Uterus (tissue), 2 donors: ENCODE measurements at regions not wholly inside any gene's neighbourhood (a gene's known extent, or its start where the extent isn't known, plus 50 kb on each side); places are given as distances from the start of the nearest gene placed in this dataset.

Source experiments
- CTCF ChIP-seq, 4 experiments: fragments of 200-600 bp in 2 of 4; fragments of 450-650 bp in 2 of 4; sonication (generic) in 2 of 4; IDR thresholded peaks; one replicate each; pipeline ENCODE4 v1.5.1; 2016 to 2019; ENCODE audit warnings: antibody characterized with exemption in 4 of 4, mild to moderate bottlenecking in 2 of 4, moderate library complexity in 1 of 4
- POLR2A ChIP-seq, 2 donors: fragments of 450-650 bp; IDR thresholded peaks; one replicate each; pipeline ENCODE4 v1.6.1; 2016; ENCODE audit warnings: antibody characterized with exemption in 2 of 2, mild to moderate bottlenecking in 1 of 2, moderate library complexity in 1 of 2

- TF ChIP-seq CTCF (IDR thresholded peaks at IDR 0.05) (no peak), POLR2A (IDR thresholded peaks at IDR 0.05) (no peak)
Measured at GRCh38 chr14:38410442-38410841, 154.5 kb upstream of the CLEC14A start.
